Large intestine (tissue), 3 donors: ENCODE measurements at regions not wholly inside any gene's neighbourhood (a gene's known extent, or its start where the extent isn't known, plus 50 kb on each side); places are given as distances from the start of the nearest gene placed in this dataset.

Experiments
- DNase-seq, 2 donors: peaks; one replicate each; pipeline versions ENCODE4 v3.0.0 to v3.0.0-alpha.2; 2013
- H3K27ac ChIP-seq: one replicate; pipeline ENCODE4 v1.5.1; 2013; ENCODE audit warnings: low read length
- H3K27me3 ChIP-seq: 2 replicates; pipeline ENCODE4 v1.6.1; 2013; ENCODE audit warnings: low read length; ENCODE audit not compliant: control insufficient read depth, insufficient read depth
- H3K36me3 ChIP-seq: 2 replicates; pipeline ENCODE4 v1.6.1; 2013; ENCODE audit warnings: low read length; ENCODE audit not compliant: control insufficient read depth, insufficient read depth
- H3K4me1 ChIP-seq: one replicate; pipeline ENCODE4 v1.6.1; 2013; ENCODE audit warnings: low read length; ENCODE audit not compliant: control insufficient read depth, insufficient read depth
- H3K4me3 ChIP-seq: one replicate; pipeline ENCODE4 v1.5.1; 2013; ENCODE audit warnings: low read length
- H3K9me3 ChIP-seq: one replicate; pipeline ENCODE4 v1.6.1; 2013; ENCODE audit warnings: mild to moderate bottlenecking, low read depth, low read length, moderate library complexity; ENCODE audit not compliant: control insufficient read depth
- WGBS: methylation state at CpG from one replicate; pipeline ENCODE4 v1.1.5; 2013; ENCODE audit warnings: low lambda C conversion rate; ENCODE audit not compliant: insufficient coverage; 5-methylcytosine and 5-hydroxymethylcytosine counted together

- Histone ChIP-seq H3K4me1 (peaks cover 4% of the 10 kb centered on the region), H3K4me3 (no peak overlapping the region), H3K27ac (no peak overlapping the region), H3K27me3 (peaks cover 33% of the 10 kb centered on the region), H3K36me3 (no peaks in the 10 kb centered on the region), H3K9me3 (no peaks in the 10 kb centered on the region)
- no peak for DNase-seq
- no CpG with 5 or more reads among the region's 7 CpGs for WGBS
Observed at GRCh38 chr13:112136095-112136494, 69.1 kb downstream of the SOX1 start.

DNA sequence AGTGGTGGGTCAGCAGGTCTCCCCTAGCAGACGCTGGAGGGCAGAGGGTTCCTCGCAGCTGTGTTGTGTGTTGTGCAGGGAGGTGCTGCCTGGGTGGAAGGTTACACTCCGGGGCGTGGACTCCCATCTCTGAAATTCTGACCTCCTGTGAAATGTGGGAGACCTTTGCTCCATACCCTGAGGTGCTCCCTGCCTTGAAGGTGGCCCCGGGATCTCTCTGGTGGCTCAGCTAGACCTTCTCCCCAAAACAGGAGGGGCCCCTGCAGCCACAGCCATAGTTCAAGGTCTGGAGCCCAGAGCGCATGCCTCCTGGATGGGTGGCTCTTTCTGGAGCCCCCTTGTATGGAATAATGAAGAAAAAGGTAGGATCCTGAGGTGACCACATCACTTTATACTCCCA lies 70.2 kb downstream of the SOX1 start:
- WGBS, result no CpG with 5 or more reads among the region's 6 CpGs
- H3K4me3 ChIP-seq, result no peak overlapping the region
- peaks cover 31% of the 10 kb centered on the region for H3K27me3 ChIP-seq
- H3K27ac ChIP-seq, result no peak overlapping the region
- DNase-seq, result no peak
- peaks cover 4% of the 10 kb centered on the region for H3K4me1 ChIP-seq
- H3K9me3 ChIP-seq, result no peaks in the 10 kb centered on the region
- H3K36me3 ChIP-seq, result no peaks in the 10 kb centered on the region

- no peaks in the 10 kb centered on the region for H3K36me3 ChIP-seq
- no CpG with 5 or more reads among the region's 7 CpGs for WGBS
- H3K27ac ChIP-seq, result no peak overlapping the region
- no peak for DNase-seq
- H3K27me3 ChIP-seq, result peaks cover 5% of the 10 kb centered on the region
- no peak overlapping the region for H3K4me3 ChIP-seq
- H3K4me1 ChIP-seq, result no peaks in the 10 kb centered on the region
- H3K9me3 ChIP-seq, result no peaks in the 10 kb centered on the region
Observed at GRCh38 chr13:112140366-112140765, 73.4 kb downstream of the SOX1 start.

DNA sequence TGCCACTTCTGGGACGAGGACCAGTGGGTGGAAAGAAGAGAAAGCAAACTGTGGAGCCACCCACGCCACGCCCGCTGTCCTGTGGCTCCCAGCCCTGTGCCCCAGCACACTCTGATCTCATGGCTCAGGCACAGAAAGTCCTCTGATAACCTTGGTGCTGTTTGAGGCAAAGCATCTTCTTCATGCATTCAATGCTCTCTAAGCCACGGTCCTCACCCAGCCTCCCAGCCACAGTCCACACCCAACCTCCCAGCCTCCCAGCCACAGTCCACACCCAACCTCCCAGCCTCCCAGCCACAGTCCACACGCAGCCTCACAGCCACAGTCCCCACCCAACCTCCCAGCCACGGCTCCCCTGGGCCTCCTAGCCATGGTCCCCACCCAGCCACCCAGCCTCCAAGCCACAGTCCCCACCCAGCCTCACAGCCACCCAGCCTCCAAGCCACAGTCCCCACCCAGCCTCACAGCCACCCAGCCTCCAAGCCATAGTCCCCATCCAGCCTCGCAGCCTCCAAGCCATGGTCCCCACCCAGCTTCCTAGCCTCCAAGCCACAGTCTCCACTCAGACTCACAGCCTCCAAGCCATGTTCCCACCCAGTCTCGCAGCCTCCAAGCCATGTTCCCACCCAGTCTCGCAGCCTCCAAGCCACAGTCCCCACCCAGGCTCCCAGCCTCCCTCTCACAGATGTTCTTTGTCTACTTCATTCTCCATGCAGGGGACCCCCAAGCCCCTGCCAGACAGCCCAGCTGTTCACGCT lies 74.9 kb downstream of the SOX1 start:
- H3K9me3 ChIP-seq, result no peaks in the 10 kb centered on the region
- no peak for DNase-seq
- no CpG with 5 or more reads among the region's 11 CpGs for WGBS

GRCh38 chr13:112142401-112142930 lies 75.5 kb downstream of the SOX1 start:
- Histone ChIP-seq H3K27me3 (no peaks in the 10 kb centered on the region), H3K36me3 (no peaks in the 10 kb centered on the region), H3K27ac (no peak overlapping the region), H3K4me1 (no peaks in the 10 kb centered on the region), H3K9me3 (no peaks in the 10 kb centered on the region), H3K4me3 (no peak overlapping the region)
- DNase-seq, result no peak
- no CpG with 5 or more reads among the region's 13 CpGs for WGBS

More for the DNA sequence above, 74.9 kb downstream of the SOX1 start:
- Histone ChIP-seq H3K27me3 (peaks cover 2% of the 10 kb centered on the region), H3K36me3 (no peaks in the 10 kb centered on the region), H3K4me1 (no peaks in the 10 kb centered on the region), H3K4me3 (no peak overlapping the region), H3K27ac (no peak overlapping the region)

DNA sequence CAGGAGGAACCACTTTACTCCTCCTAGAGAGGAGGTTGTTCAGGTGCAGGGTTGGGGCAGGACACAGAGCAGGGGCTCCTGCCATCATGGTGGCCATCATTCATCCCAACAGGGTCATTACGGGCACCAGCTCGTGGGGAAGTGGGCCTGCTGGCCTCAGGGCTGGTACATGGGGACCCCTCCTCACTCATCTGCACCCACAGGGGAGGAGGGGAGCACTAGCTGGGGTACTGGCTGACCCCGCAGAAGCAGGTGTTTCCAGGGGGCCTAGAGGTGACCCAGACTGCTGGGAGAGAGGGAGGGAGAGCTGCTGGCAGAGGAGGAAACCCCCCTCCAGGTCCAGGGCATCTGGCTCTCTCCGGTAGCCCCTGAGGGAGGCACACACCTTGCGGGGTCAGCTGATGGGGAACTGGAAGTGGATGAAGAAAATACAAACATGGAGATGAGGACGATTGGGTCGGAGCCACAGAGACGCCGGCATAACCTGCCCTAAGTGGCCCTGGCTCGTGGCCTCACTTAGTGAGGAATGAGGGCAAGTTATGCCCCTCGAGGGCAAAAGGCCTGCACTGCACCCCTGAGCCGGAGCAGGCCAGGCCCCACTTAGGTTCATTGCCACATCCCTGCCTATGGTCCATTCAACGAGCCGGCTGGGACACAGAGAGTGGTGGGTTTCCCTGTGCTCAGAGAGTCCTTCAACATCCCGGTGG lies 76.2 kb downstream of the SOX1 start:
- Histone ChIP-seq H3K27me3 (no peaks in the 10 kb centered on the region), H3K4me1 (no peaks in the 10 kb centered on the region), H3K9me3 (no peaks in the 10 kb centered on the region), H3K4me3 (no peak overlapping the region), H3K27ac (no peak overlapping the region), H3K36me3 (no peaks in the 10 kb centered on the region)
- no peak for DNase-seq
- no CpG with 5 or more reads among the region's 15 CpGs for WGBS

DNA sequence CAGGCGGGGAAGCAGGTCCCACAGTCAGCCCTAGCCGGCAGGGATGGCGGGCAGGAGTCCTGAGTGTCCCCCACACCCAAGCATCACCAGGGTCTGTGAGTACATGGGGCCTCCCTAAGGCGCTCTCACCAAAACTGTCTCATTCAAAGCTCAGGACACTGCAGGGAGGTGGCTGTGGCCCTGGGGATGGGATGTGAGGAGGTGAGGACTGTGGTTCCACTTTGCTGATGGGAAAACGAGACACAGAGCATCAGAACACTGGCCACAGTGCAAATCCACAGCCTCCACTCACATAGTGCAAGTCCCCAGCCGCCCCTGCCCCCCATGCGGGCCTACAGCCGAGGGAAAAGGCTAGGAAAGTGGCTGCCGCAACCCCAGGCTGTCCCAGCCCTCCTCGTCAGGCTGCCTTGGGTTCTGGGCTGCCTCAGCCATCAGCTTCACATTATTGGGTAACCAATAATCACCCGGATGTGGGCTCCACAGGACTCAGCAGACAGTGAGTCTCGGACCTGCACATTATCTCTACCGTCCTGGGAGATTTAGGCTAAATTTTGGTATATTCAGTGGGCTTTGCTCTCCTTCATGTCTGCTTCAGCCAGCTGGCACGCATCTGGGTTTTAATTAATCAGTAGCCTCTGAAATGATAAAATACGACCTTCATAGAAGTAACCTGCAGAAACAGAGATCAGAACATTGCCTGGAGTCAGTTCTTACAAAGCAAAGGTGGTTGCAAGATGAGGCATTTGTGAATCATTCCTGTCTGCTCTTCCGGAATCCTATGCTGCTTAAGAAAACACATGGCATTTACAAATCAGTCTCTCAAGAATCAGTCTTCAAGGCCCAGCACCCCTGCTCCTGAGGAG lies 77.0 kb downstream of the SOX1 start:
- Histone ChIP-seq H3K4me3 (no peak overlapping the region), H3K9me3 (no peaks in the 10 kb centered on the region), H3K27ac (no peak overlapping the region), H3K27me3 (no peaks in the 10 kb centered on the region), H3K36me3 (no peaks in the 10 kb centered on the region), H3K4me1 (no peaks in the 10 kb centered on the region)
- DNase-seq, result no peak
- no CpG with 5 or more reads among the region's 16 CpGs for WGBS

GRCh38 chr13:112144616-112145550 lies 77.9 kb downstream of the SOX1 start:
- H3K4me1 ChIP-seq, result no peaks in the 10 kb centered on the region
- H3K27ac ChIP-seq, result no peak overlapping the region
- no peaks in the 10 kb centered on the region for H3K36me3 ChIP-seq
- no CpG with 5 or more reads among the region's 15 CpGs for WGBS
- no peak for DNase-seq
- H3K27me3 ChIP-seq, result no peaks in the 10 kb centered on the region
- H3K9me3 ChIP-seq, result no peaks in the 10 kb centered on the region
- H3K4me3 ChIP-seq, result no peak overlapping the region

- no peaks in the 10 kb centered on the region for H3K4me1 ChIP-seq
- H3K27me3 ChIP-seq, result no peaks in the 10 kb centered on the region
- no peak overlapping the region for H3K27ac ChIP-seq
- 84% methylated on average over 6 of the region's 27 CpGs for WGBS
- H3K4me3 ChIP-seq, result no peak overlapping the region
- no peak for DNase-seq
- H3K36me3 ChIP-seq, result no peaks in the 10 kb centered on the region
- no peaks in the 10 kb centered on the region for H3K9me3 ChIP-seq
Observed at GRCh38 chr13:112145551-112146360, 78.8 kb downstream of the SOX1 start.
